OCI-LY1 (cell line): ENCODE measurements at regions not wholly inside any gene's neighbourhood (a gene's known extent, or its start where the extent isn't known, plus 50 kb on each side); places are given as distances from the start of the nearest gene placed in this dataset.

Experiments
- H2AFZ ChIP-seq: fragments of 200-600 bp; sonication (generic), shearing (Covaris generic); 2 replicates; pipeline ENCODE4 v1.6.0; 2014; ENCODE audit warnings: antibody characterized with exemption, mild to moderate bottlenecking, low read length
- H3F3A ChIP-seq: fragments of 200-600 bp; sonication (generic), shearing (Covaris generic); 2 replicates; pipeline ENCODE4 v1.6.0; 2014; ENCODE audit warnings: mild to moderate bottlenecking, antibody characterized with exemption, low read length, moderate library complexity; ENCODE audit not compliant: insufficient read depth
- H3K27ac ChIP-seq: fragments of 200-600 bp; sonication (generic); 2 replicates; pipeline ENCODE4 v1.5.1; 2014; ENCODE audit warnings: low read length, mixed run types, mild to moderate bottlenecking, low read depth; ENCODE audit not compliant: poor library complexity, severe bottlenecking
- H3K27me3 ChIP-seq: fragments of 200-600 bp; sonication (generic); 2 replicates; pipeline ENCODE4 v1.6.0; 2014; ENCODE audit warnings: antibody characterized with exemption, mild to moderate bottlenecking, low read length, moderate library complexity; ENCODE audit not compliant: insufficient read depth
- H3K36me3 ChIP-seq: fragments of 200-600 bp; sonication (generic); 2 replicates; pipeline ENCODE4 v1.6.1; 2014; ENCODE audit warnings: mild to moderate bottlenecking, antibody characterized with exemption, low read length, moderate library complexity, mixed read lengths; ENCODE audit not compliant: insufficient read depth
- H3K4me1 ChIP-seq: fragments of 200-600 bp; sonication (generic); 2 replicates; pipeline ENCODE4 v1.5.1; 2014; ENCODE audit warnings: mild to moderate bottlenecking, low read length, moderate library complexity; ENCODE audit not compliant: insufficient read depth, severe bottlenecking
- H3K4me2 ChIP-seq: fragments of 200-600 bp; sonication (generic), shearing (Covaris generic); 2 replicates; pipeline ENCODE4 v1.6.1; 2014; ENCODE audit warnings: low read length
- H3K4me3 ChIP-seq: fragments of 200-600 bp; sonication (generic); 2 replicates; pipeline ENCODE4 v1.5.1; 2014; ENCODE audit warnings: low read length, low read depth, mild to moderate bottlenecking, mixed read lengths; ENCODE audit not compliant: poor library complexity, severe bottlenecking
- H3K79me2 ChIP-seq: fragments of 200-600 bp; shearing (Covaris generic); 2 replicates; pipeline ENCODE4 v1.6.1; 2016; ENCODE audit warnings: mixed run types, low read length, mixed read lengths; ENCODE audit not compliant: insufficient read depth
- H3K9ac ChIP-seq: fragments of 200-600 bp; sonication (generic), shearing (Covaris generic); 2 replicates; pipeline ENCODE4 v1.6.1; 2014; ENCODE audit warnings: mild to moderate bottlenecking, low read length, mixed read lengths
- H3K9me2 ChIP-seq: fragments of 200-600 bp; sonication (generic), shearing (Covaris generic); 2 replicates; pipeline ENCODE4 v1.6.1; 2014; ENCODE audit warnings: low read depth, mild to moderate bottlenecking, low read length, mixed read lengths
- H3K9me3 ChIP-seq: fragments of 200-600 bp; shearing (Covaris generic); 2 replicates; pipeline ENCODE4 v1.6.1; 2014; ENCODE audit warnings: low read length, mixed read lengths
- H4K20me1 ChIP-seq: fragments of 200-600 bp; sonication (generic), shearing (Covaris generic); 2 replicates; pipeline ENCODE4 v1.6.0; 2016; ENCODE audit warnings: mild to moderate bottlenecking, low read length; ENCODE audit not compliant: insufficient read depth
- EZH2 ChIP-seq: fragments of 200-600 bp; sonication (generic), shearing (Covaris generic); IDR thresholded peaks from 2 replicates; pipeline ENCODE4 v1.8.0; 2017; ENCODE audit warnings: borderline replicate concordance, mixed run types, mild to moderate bottlenecking, antibody characterized with exemption, low read length, moderate library complexity, mixed read lengths
- TF ChIP-seq, protein P1 (sequence below): fragments of 200-600 bp; sonication (generic), shearing (Covaris generic); IDR thresholded peaks from 2 replicates; pipeline ENCODE4 v1.5.1; 2017; ENCODE audit warnings: mild to moderate bottlenecking, antibody characterized with exemption, low read length, moderate library complexity, mixed read lengths

DNA sequence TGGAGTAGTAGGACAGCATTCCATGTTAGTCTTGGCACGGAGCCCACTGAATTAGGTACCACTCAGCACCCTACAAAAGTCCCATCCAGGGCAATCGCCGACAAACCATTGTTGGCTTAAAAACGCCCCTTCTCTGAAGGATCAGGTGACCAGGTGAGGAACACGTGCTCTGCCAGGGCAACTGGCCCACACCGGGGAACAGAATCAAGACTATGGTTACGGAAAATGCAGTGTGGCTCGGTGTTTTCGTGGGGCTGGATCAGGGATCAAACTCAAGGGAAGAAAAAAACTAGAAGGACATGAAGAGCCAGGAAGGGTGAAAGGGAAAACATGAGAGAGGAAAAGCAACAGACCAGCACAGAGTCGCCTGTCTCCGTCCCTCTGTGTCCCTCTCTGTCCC is 177.8 kb upstream of the ARID1B start:
- no peak for TF ChIP-seq EZH2
- TF ChIP-seq, protein P1, sequence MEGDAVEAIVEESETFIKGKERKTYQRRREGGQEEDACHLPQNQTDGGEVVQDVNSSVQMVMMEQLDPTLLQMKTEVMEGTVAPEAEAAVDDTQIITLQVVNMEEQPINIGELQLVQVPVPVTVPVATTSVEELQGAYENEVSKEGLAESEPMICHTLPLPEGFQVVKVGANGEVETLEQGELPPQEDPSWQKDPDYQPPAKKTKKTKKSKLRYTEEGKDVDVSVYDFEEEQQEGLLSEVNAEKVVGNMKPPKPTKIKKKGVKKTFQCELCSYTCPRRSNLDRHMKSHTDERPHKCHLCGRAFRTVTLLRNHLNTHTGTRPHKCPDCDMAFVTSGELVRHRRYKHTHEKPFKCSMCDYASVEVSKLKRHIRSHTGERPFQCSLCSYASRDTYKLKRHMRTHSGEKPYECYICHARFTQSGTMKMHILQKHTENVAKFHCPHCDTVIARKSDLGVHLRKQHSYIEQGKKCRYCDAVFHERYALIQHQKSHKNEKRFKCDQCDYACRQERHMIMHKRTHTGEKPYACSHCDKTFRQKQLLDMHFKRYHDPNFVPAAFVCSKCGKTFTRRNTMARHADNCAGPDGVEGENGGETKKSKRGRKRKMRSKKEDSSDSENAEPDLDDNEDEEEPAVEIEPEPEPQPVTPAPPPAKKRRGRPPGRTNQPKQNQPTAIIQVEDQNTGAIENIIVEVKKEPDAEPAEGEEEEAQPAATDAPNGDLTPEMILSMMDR = no peak
- H3K79me2 ChIP-seq = no peaks in the 10 kb centered on the region
- no peak overlapping the region for H2AFZ ChIP-seq
- no peak overlapping the region for H3K4me3 ChIP-seq
- no peaks in the 10 kb centered on the region for H4K20me1 ChIP-seq
- H3K27me3 ChIP-seq = peaks cover 5% of the 10 kb centered on the region
- no peak overlapping the region for H3K9ac ChIP-seq
- peaks cover 10% of the 10 kb centered on the region for H3K4me1 ChIP-seq
- H3K27ac ChIP-seq = no peak overlapping the region
- no peaks in the 10 kb centered on the region for H3K9me2 ChIP-seq
- H3F3A ChIP-seq = no peaks in the 10 kb centered on the region
- peaks cover 5% of the 10 kb centered on the region; the same call in 1 of the 2 replicates for H3K9me3 ChIP-seq
- H3K36me3 ChIP-seq = no peaks in the 10 kb centered on the region
- H3K4me2 ChIP-seq = no peak overlapping the region

GRCh38 chr6:156598855-156599180 is 178.4 kb upstream of the ARID1B start:
- Histone ChIP-seq H3K4me2 (no peak overlapping the region), H3K36me3 (no peaks in the 10 kb centered on the region), H4K20me1 (no peaks in the 10 kb centered on the region), H3K4me1 (peaks cover 10% of the 10 kb centered on the region), H3K79me2 (no peaks in the 10 kb centered on the region), H3K9me2 (no peaks in the 10 kb centered on the region), H3K9ac (no peak overlapping the region), H3K27me3 (peaks cover 5% of the 10 kb centered on the region), H3F3A (no peaks in the 10 kb centered on the region), H3K9me3 (peaks cover 3% of the 10 kb centered on the region; the same call in 1 of the 2 replicates), H3K27ac (no peak overlapping the region), H2AFZ (no peak overlapping the region), H3K4me3 (no peak overlapping the region)
- TF ChIP-seq, protein P1 = no peak
- TF ChIP-seq EZH2 = no peak

DNA sequence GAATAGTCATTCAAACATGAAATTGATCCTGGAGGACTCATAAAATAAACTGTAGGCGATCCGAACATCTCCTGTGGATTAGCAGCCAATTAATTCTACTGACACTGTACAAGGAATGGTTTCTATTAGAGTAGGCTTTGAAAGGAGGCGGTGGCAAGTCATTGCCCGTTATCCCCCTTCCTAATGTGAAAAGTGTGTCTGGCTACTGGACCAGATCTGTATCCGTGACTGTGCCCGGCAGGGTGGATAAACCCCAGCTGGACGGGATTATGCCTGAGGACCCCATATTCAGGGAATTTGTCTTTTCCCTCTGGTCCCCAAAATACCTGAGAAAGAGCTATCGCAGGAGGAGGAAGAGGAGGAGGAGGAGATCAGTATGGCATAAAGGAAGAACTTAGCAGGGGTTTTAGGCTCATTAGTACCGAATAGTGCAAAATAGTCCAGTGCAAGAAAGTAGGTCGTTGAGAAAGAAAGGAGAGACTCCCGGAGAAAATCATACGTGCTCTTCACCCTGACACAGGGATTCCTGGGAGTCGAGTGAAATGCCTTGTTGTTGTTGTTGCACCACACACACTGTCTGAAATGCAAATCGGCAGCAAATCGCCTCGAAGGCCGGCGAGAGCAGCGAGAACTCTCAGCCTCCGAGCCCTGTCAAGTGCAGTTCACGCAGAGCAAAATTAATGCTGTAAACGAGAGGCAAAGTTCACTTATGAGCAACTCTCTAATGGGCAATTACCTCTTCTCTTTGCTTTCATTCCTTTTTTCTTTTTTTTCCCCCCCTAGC is 178.9 kb upstream of the ARID1B start:
- Histone ChIP-seq H3K9ac (no peak overlapping the region), H3K79me2 (no peaks in the 10 kb centered on the region), H3K27me3 (peaks cover 5% of the 10 kb centered on the region), H3K27ac (no peak overlapping the region), H3K4me3 (no peak overlapping the region), H3K4me2 (no peak overlapping the region), H4K20me1 (no peaks in the 10 kb centered on the region), H3K9me2 (no peaks in the 10 kb centered on the region), H3F3A (no peaks in the 10 kb centered on the region), H3K4me1 (peaks cover 10% of the 10 kb centered on the region), H3K9me3 (no peaks in the 10 kb centered on the region), H3K36me3 (no peaks in the 10 kb centered on the region), H2AFZ (no peak overlapping the region)
- TF ChIP-seq, protein P1 = no peak
- no peak for TF ChIP-seq EZH2
